ENCODE measurements at regions not wholly inside any gene's neighbourhood (a gene's known extent, or its start where the extent isn't known, plus 50 kb on each side); places are given as distances from the start of the nearest gene placed in this dataset.

DNA sequence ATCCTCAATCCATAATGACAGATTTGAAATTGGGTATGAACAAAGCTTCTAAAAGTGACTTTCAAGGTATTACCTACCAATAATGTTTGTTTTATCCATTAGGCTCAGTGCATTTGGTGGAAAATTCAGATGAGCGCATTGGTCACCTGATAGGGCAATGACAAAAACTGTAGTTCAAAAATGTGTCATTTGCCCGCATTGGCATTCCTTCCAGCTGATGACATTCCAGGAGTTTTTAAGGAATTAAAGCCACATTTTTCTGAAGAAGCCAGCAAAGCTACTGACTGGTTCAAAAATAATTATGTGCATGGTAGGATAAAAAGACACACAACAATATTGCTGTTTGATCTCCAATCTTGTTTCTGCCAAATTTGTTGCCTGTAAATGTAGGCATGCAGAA is 473.4 kb upstream of the CPEB2 start:
- TF ChIP-seq CTCF (conservative IDR thresholded peaks at IDR 0.05; ENCODE audit: low read depth in 2 of 2) (no peak), REST (IDR thresholded peaks at IDR 0.05; ENCODE audit: unreplicated experiment) (no peak), POLR2AphosphoS5 (IDR thresholded peaks at IDR 0.05; ENCODE audit: low read depth) (no peak), CREB1 (CRISPR knock-in tag; IDR thresholded peaks at IDR 0.05; ENCODE audit: low read depth) (no peak), ETS1 (IDR thresholded peaks at IDR 0.05) (no peak), JUNB (IDR thresholded peaks at IDR 0.05; ENCODE audit: unreplicated experiment) (no peak), EZH2 (IDR thresholded peaks at IDR 0.05; ENCODE audit: low read depth, unreplicated experiment) (no peak), EZH2phosphoT487 (IDR thresholded peaks at IDR 0.05; ENCODE audit: unreplicated experiment) (no peak), ZNF114 (CRISPR knock-in tag; IDR thresholded peaks at IDR 0.05) (no peak), NANOG (IDR thresholded peaks at IDR 0.05; ENCODE audit: borderline replicate concordance) (no peak), ZNF462 (CRISPR knock-in tag; IDR thresholded peaks at IDR 0.05) (no peak)

Data from GM23338 (cell line).